ENCODE measurements at regions not wholly inside any gene's neighbourhood (a gene's known extent, or its start where the extent isn't known, plus 50 kb on each side); places are given as distances from the start of the nearest gene placed in this dataset.

- Histone ChIP-seq H3K36me3 (ENCODE audit: insufficient read depth, low read length) (no peaks in the 10 kb centered on the region), H3K9ac (ENCODE audit: low read depth, low read length) (no peak overlapping the region), H3K4me2 (ENCODE audit: insufficient read depth, low read length) (no peak overlapping the region), H3K27ac (ENCODE audit: low read length) (no peak overlapping the region), H3K79me2 (ENCODE audit: insufficient read depth, low read length) (no peaks in the 10 kb centered on the region), H3K9me3 (ENCODE audit: insufficient read depth, low read length, severe bottlenecking) (peaks cover 4% of the 10 kb centered on the region), H3K27me3 (ENCODE audit: insufficient read depth, low read length, poor library complexity) (no peaks in the 10 kb centered on the region), H3K4me1 (ENCODE audit: insufficient read depth, low read length) (no peaks in the 10 kb centered on the region), H2AFZ (ENCODE audit: low read depth, low read length) (no peak overlapping the region), H3K4me3 (ENCODE audit: low read depth in 1 of 2, low read length in 2 of 2) (no peak overlapping the region), H4K20me1 (ENCODE audit: insufficient read depth, low read length) (no peaks in the 10 kb centered on the region)
- TF ChIP-seq CTCF (IDR thresholded peaks at IDR 0.05; ENCODE audit: borderline replicate concordance, extremely low read depth, low read length, poor library complexity, severe bottlenecking), result no peak
- no peak for TF ChIP-seq EZH2 (IDR thresholded peaks at IDR 0.05; ENCODE audit: borderline replicate concordance, low read depth, low read length, severe bottlenecking)
- ATAC-seq (ENCODE audit: insufficient read depth, low read depth) (no peak), DNase-seq (no peak)
These were observed 65.2 kb downstream of the DKK1 start for GRCh38 chr10:52379287-52379686.

DNA sequence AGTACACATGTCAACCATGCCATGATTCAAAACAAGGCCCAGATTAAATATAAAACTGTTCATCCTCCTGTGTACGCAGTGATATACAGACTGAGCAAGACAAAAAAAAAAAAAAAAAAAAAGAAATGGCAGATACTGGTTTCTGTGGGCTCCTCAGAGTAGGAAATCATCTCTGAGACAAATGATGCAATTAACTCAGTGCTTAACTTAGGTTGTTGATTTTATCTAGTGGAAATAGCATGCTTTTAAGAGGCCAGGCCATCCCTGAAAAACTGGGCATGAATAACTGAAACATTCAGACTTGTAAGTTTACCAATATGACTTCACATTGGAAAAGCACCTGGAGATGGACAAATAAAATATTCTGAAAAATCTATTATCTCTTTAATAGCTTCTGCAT is 69.0 kb downstream of the DKK1 start:
- Histone ChIP-seq H3K4me2 (ENCODE audit: insufficient read depth, low read length) (no peak overlapping the region), H3K9me3 (ENCODE audit: insufficient read depth, low read length, severe bottlenecking) (no peaks in the 10 kb centered on the region), H3K9ac (ENCODE audit: low read depth, low read length) (no peak overlapping the region), H3K4me1 (ENCODE audit: insufficient read depth, low read length) (no peaks in the 10 kb centered on the region), H3K27ac (ENCODE audit: low read length) (no peak overlapping the region), H3K4me3 (ENCODE audit: low read depth in 1 of 2, low read length in 2 of 2) (no peak overlapping the region), H2AFZ (ENCODE audit: low read depth, low read length) (no peak overlapping the region), H3K79me2 (ENCODE audit: insufficient read depth, low read length) (no peaks in the 10 kb centered on the region), H4K20me1 (ENCODE audit: insufficient read depth, low read length) (no peaks in the 10 kb centered on the region), H3K36me3 (ENCODE audit: insufficient read depth, low read length) (no peaks in the 10 kb centered on the region), H3K27me3 (ENCODE audit: insufficient read depth, low read length, poor library complexity) (no peaks in the 10 kb centered on the region)
- DNase-seq (no peak), ATAC-seq (ENCODE audit: insufficient read depth, low read depth) (no peak)
- TF ChIP-seq EZH2 (IDR thresholded peaks at IDR 0.05; ENCODE audit: borderline replicate concordance, low read depth, low read length, severe bottlenecking) (no peak), CTCF (IDR thresholded peaks at IDR 0.05; ENCODE audit: borderline replicate concordance, extremely low read depth, low read length, poor library complexity, severe bottlenecking) (no peak)

DNA sequence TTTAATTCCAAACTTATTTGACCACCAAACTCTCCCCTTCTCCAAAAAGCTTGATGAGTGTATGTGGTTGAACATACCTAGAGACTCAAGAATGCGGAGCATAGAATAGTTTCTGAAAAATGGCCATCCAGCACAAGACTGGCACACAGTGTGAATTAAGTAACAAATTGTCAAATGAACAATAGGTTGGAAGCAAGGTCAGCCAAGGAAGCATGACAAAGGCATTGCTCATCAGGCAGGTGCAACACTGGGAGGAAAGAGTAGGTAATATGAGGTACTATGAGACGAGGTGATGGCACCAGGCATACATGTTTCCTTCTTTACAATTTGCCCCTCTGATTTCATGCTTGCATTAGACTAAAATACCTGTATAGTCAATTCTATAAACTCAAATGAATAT is 73.7 kb downstream of the DKK1 start:
- H3K4me1 ChIP-seq (ENCODE audit: insufficient read depth, low read length), result no peaks in the 10 kb centered on the region

More for the DNA sequence above, 73.7 kb downstream of the DKK1 start:
- H3K27ac ChIP-seq (ENCODE audit: low read length), result no peak overlapping the region
- H4K20me1 ChIP-seq (ENCODE audit: insufficient read depth, low read length), result no peaks in the 10 kb centered on the region
- no peaks in the 10 kb centered on the region for H3K36me3 ChIP-seq (ENCODE audit: insufficient read depth, low read length)
- no peaks in the 10 kb centered on the region for H3K27me3 ChIP-seq (ENCODE audit: insufficient read depth, low read length, poor library complexity)
- no peak for TF ChIP-seq CTCF (IDR thresholded peaks at IDR 0.05; ENCODE audit: borderline replicate concordance, extremely low read depth, low read length, poor library complexity, severe bottlenecking)
- no peak for TF ChIP-seq EZH2 (IDR thresholded peaks at IDR 0.05; ENCODE audit: borderline replicate concordance, low read depth, low read length, severe bottlenecking)
- no peaks in the 10 kb centered on the region for H3K79me2 ChIP-seq (ENCODE audit: insufficient read depth, low read length)
- no peaks in the 10 kb centered on the region for H3K9me3 ChIP-seq (ENCODE audit: insufficient read depth, low read length, severe bottlenecking)
- ATAC-seq (ENCODE audit: insufficient read depth, low read depth), result no peak
- H3K9ac ChIP-seq (ENCODE audit: low read depth, low read length), result no peak overlapping the region
- no peak overlapping the region for H3K4me3 ChIP-seq (ENCODE audit: low read depth in 1 of 2, low read length in 2 of 2)
- H3K4me2 ChIP-seq (ENCODE audit: insufficient read depth, low read length), result no peak overlapping the region
- H2AFZ ChIP-seq (ENCODE audit: low read depth, low read length), result no peak overlapping the region
- DNase-seq, result no peak

Data from DND-41 (cell line).